SK-N-MC (cell line): ENCODE measurements at regions not wholly inside any gene's neighbourhood (a gene's known extent, or its start where the extent isn't known, plus 50 kb on each side); places are given as distances from the start of the nearest gene placed in this dataset.

Experiments
- EZH2 ChIP-seq: fragments of 200-600 bp; sonication (generic); IDR thresholded peaks from one replicate; pipeline ENCODE4 v1.6.1; 2017; ENCODE audit warnings: antibody characterized with exemption
- FOXP2 ChIP-seq: optimal IDR thresholded peaks from 2 replicates; pipeline ENCODE3; 2011; ENCODE audit warnings: mild to moderate bottlenecking, moderate library complexity; ENCODE audit not compliant: insufficient read depth; ENCODE audit errors: extremely low read length, control extremely low read depth
- POLR2AphosphoS5 ChIP-seq: IDR thresholded peaks from 2 replicates; pipeline ENCODE4 v1.6.1; 2012; ENCODE audit warnings: mild to moderate bottlenecking, low read depth, low read length, borderline replicate concordance

- TF ChIP-seq POLR2AphosphoS5 (no peak), EZH2 (no peak), FOXP2 (no peak)
These were observed 528.6 kb upstream of the PTPRD start for GRCh38 chr9:11141357-11141756.
